NCI-H1417 treated with DMSO at 0.1 percent for 48 hours (cell line): ENCODE measurements at regions not wholly inside any gene's neighbourhood (a gene's known extent, or its start where the extent isn't known, plus 50 kb on each side); places are given as distances from the start of the nearest gene placed in this dataset.
"Not testable (repeated sequence)": the region's sequence is repeated elsewhere in the genome, so short reads cannot be mapped to it uniquely, and the experiment has no call there.

ENCODE experiments used
- DNase-seq: peaks from one replicate; lab custom pipeline; 2025; lab: John Stamatoyannopoulos, UW

- DNase-seq = no peak
Measured at GRCh38 chr11:97567801-97568200, 1178.0 kb downstream of the JRKL start.

- DNase-seq = no peak
Measured at GRCh38 chr11:97570636-97571035, 1180.8 kb downstream of the JRKL start.

- DNase-seq = not testable (repeated sequence)
Measured at GRCh38 chr11:97573771-97574170, 1184.0 kb downstream of the JRKL start.

GRCh38 chr11:97574976-97575665, 1185.3 kb downstream of the JRKL start:
- DNase-seq = no peak

- no peak for DNase-seq
Measured at GRCh38 chr11:97607291-97608000, 1217.6 kb downstream of the JRKL start.

GRCh38 chr11:97610000-97610399, 1220.2 kb downstream of the JRKL start:
- DNase-seq = no peak

- DNase-seq = no peak
Measured at GRCh38 chr11:97610854-97611253, 1221.0 kb downstream of the JRKL start.

GRCh38 chr11:97611345-97611744, 1221.5 kb downstream of the JRKL start:
- no peak for DNase-seq

GRCh38 chr11:97614606-97615005, 1224.8 kb downstream of the JRKL start:
- no peak for DNase-seq

GRCh38 chr11:97615546-97615945, 1225.7 kb downstream of the JRKL start:
- DNase-seq = no peak

GRCh38 chr11:97617031-97617430, 1227.2 kb downstream of the JRKL start:
- no peak for DNase-seq

- DNase-seq = no peak
Measured at GRCh38 chr11:97620007-97620406, 1230.2 kb downstream of the JRKL start.

- DNase-seq = no peak
Measured at GRCh38 chr11:97621282-97621681, 1231.5 kb downstream of the JRKL start.

GRCh38 chr11:97622795-97623194, 1233.0 kb downstream of the JRKL start:
- no peak for DNase-seq

GRCh38 chr11:97636741-97637140, 1246.9 kb downstream of the JRKL start:
- DNase-seq = not testable (repeated sequence)

GRCh38 chr11:97637701-97638100, 1247.9 kb downstream of the JRKL start:
- DNase-seq = no peak

GRCh38 chr11:97638641-97639224, 1248.9 kb downstream of the JRKL start:
- DNase-seq = no peak

GRCh38 chr11:97641988-97642387, 1252.2 kb downstream of the JRKL start:
- DNase-seq = no peak

GRCh38 chr11:97645736-97646135, 1255.9 kb downstream of the JRKL start:
- DNase-seq = no peak

GRCh38 chr11:97656356-97656755, 1266.5 kb downstream of the JRKL start:
- DNase-seq = no peak

- DNase-seq = no peak
Measured at GRCh38 chr11:97657852-97658251, 1268.0 kb downstream of the JRKL start.

GRCh38 chr11:97667057-97667456, 1277.2 kb downstream of the JRKL start:
- no peak for DNase-seq

- DNase-seq = no peak
Measured at GRCh38 chr11:97683733-97684132, 1293.9 kb downstream of the JRKL start.
